Vagina (tissue), 2 donors: ENCODE measurements at regions not wholly inside any gene's neighbourhood (a gene's known extent, or its start where the extent isn't known, plus 50 kb on each side); places are given as distances from the start of the nearest gene placed in this dataset.

Experiments
- DNase-seq, 2 donors: peaks; one replicate each; pipeline ENCODE4 v3.0.0-alpha.2; 2017; ENCODE audit errors: extremely low spot score in 2 of 2
- H3K27ac ChIP-seq: fragments of 200-600 bp; sonication (generic); one replicate; pipeline ENCODE4 v1.5.1; 2019
- H3K27me3 ChIP-seq: fragments of 200-600 bp; sonication (generic); one replicate; pipeline ENCODE4 v1.5.1; 2019
- H3K36me3 ChIP-seq, 2 donors: fragments of 200-600 bp; sonication (generic); one replicate each; pipeline ENCODE4 v1.5.1; 2017 to 2019
- H3K4me1 ChIP-seq: fragments of 200-600 bp; sonication (generic); one replicate; pipeline ENCODE4 v1.5.1; 2019
- H3K4me3 ChIP-seq, 2 donors: fragments of 200-600 bp; sonication (generic); 1 replicate in 1 of 2; 2 replicates in 1 of 2; pipeline ENCODE4 v1.5.1; 2016 to 2019
- H3K9me3 ChIP-seq: fragments of 200-600 bp; sonication (generic); one replicate; pipeline ENCODE4 v1.5.1; 2019
- POLR2A ChIP-seq, 2 donors: fragments of 450-650 bp; IDR thresholded peaks; one replicate each; pipeline ENCODE4 v1.6.1; 2017; ENCODE audit warnings: antibody characterized with exemption in 2 of 2, mild to moderate bottlenecking in 2 of 2, moderate library complexity in 2 of 2
- POLR2AphosphoS5 ChIP-seq, 2 donors: sonication (generic); formaldehyde crosslinking; IDR thresholded peaks; one replicate each; pipeline ENCODE4 v1.9.0; 2017; ENCODE audit warnings: antibody characterized with exemption in 2 of 2, mild to moderate bottlenecking in 2 of 2, low read depth in 1 of 2; ENCODE audit not compliant: insufficient read depth in 1 of 2
- intact Hi-C: fragments of 100-400 bp; cut with DNase I; formaldehyde crosslinking; loops from one replicate; pipeline ENCODE4 v1.15.1; 2023
- TF ChIP-seq, protein P1 (sequence below), 3 experiments: fragments of 450-650 bp in 2 of 3; fragments of 200-600 bp in 1 of 3; sonication (generic) in 1 of 3; IDR thresholded peaks; one replicate each; pipeline ENCODE4 v1.5.1; 2017 to 2019; ENCODE audit warnings: antibody characterized with exemption in 3 of 3, mild to moderate bottlenecking in 2 of 3, moderate library complexity in 2 of 3

DNA sequence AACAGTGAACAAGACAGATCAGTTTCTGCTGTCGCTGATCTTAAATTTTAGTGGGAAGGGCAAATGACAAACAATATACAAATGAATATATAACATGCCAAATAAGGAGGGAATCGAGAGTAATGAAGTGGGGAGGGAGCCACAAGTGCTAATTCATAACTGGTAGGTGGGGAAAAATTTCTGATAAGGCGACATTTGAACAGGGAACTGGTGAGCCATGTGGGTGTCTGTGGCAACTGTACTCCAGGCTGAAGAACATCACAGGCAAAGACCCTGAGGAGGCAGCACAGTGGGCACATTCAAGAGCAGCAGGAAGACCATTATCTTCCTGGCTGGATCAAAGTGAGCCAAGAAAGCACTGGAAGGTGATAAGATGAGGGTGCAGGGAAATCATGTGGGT is 51.6 kb upstream of the CD28 start:
- DNase-seq = no peak
- no peaks in the 10 kb centered on the region for H3K9me3 ChIP-seq
- no peak overlapping the region for H3K4me3 ChIP-seq
- H3K4me1 ChIP-seq = peaks cover 35% of the 10 kb centered on the region
- no peaks in the 10 kb centered on the region for H3K36me3 ChIP-seq
- no peaks in the 10 kb centered on the region for H3K27me3 ChIP-seq
- intact Hi-C loops = no loop called here
- H3K27ac ChIP-seq = no peak overlapping the region
- TF ChIP-seq POLR2AphosphoS5 (IDR thresholded peaks at IDR 0.05; ENCODE audit: insufficient read depth in 1 of 2, low read depth in 1 of 2) (no peak), POLR2A (IDR thresholded peaks at IDR 0.05) (no peak)
- TF ChIP-seq, protein P1, sequence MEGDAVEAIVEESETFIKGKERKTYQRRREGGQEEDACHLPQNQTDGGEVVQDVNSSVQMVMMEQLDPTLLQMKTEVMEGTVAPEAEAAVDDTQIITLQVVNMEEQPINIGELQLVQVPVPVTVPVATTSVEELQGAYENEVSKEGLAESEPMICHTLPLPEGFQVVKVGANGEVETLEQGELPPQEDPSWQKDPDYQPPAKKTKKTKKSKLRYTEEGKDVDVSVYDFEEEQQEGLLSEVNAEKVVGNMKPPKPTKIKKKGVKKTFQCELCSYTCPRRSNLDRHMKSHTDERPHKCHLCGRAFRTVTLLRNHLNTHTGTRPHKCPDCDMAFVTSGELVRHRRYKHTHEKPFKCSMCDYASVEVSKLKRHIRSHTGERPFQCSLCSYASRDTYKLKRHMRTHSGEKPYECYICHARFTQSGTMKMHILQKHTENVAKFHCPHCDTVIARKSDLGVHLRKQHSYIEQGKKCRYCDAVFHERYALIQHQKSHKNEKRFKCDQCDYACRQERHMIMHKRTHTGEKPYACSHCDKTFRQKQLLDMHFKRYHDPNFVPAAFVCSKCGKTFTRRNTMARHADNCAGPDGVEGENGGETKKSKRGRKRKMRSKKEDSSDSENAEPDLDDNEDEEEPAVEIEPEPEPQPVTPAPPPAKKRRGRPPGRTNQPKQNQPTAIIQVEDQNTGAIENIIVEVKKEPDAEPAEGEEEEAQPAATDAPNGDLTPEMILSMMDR (IDR thresholded peaks at IDR 0.05) = no peak

DNA sequence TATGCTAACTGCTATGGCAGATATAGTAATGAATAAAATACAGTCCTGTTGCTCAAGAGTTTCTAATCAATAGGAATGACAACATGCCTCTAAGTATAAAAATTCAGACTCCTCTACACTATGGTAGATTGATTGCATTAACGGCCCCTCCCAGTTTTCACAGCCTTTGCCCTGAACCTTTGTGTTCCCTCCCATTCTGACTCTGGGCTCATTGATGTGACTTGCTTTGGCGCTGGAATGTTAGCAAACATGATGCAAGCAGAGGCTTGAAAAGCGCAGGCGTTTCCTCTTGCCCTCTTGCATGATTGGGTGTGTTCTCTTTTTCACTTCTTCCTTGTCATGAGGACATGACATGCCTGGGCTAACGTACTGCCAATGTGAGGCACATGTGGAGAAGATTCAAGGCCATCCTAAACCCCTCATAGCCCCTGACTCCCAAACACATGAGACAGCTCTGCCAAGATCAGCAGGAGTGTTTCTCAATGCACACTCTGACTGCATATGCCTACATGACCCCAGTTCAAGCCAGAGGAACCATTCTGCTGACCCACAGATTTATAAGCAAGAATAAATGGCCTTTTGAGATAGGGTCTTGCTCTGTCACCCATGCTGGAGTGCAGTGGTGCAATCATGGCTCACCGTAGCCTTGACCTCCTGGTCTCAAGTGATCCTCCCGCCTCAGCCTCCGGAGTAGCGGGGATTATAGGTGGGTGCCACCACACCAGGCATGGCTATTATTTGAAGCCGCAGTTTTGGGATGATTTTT is 49.7 kb upstream of the CD28 start:
- TF ChIP-seq, protein P1 (IDR thresholded peaks at IDR 0.05) = no peak
- TF ChIP-seq POLR2AphosphoS5 (IDR thresholded peaks at IDR 0.05; ENCODE audit: insufficient read depth in 1 of 2, low read depth in 1 of 2) = peak in 1 of 2 donors; percentile 91
- peak overlapping the region; percentile 52 for H3K27ac ChIP-seq
- H3K36me3 ChIP-seq = no peaks in the 10 kb centered on the region
- intact Hi-C loops = no loop called here
- H3K4me3 ChIP-seq = no peak overlapping the region
- no peaks in the 10 kb centered on the region for H3K9me3 ChIP-seq
- H3K4me1 ChIP-seq = peaks cover 17% of the 10 kb centered on the region
- H3K27me3 ChIP-seq = no peaks in the 10 kb centered on the region
- DNase-seq = peak in 1 of 2 donors; percentile 94
